ENCODE measurements at regions not wholly inside any gene's neighbourhood (a gene's known extent, or its start where the extent isn't known, plus 50 kb on each side); places are given as distances from the start of the nearest gene placed in this dataset.

- no peak for DNase-seq
- H3K27me3 Mint-ChIP-seq, result peaks cover 17% of the 10 kb centered on the region
- H3K27ac Mint-ChIP-seq, result no peak overlapping the region
- no peak overlapping the region for H3K4me3 Mint-ChIP-seq
- H3K36me3 Mint-ChIP-seq, result no peaks in the 10 kb centered on the region
- H3K9me3 Mint-ChIP-seq, result no peaks in the 10 kb centered on the region
- no peaks in the 10 kb centered on the region for H3K4me1 Mint-ChIP-seq
These were observed 661.7 kb upstream of the CITED2 start for GRCh38 chr6:140036196-140036595.

- Mint-ChIP-seq H3K4me3 (no peak overlapping the region), H3K27ac (no peak overlapping the region), H3K27me3 (peaks cover 40% of the 10 kb centered on the region), H3K4me1 (no peaks in the 10 kb centered on the region), H3K9me3 (peaks cover under 1% of the 10 kb centered on the region), H3K36me3 (no peaks in the 10 kb centered on the region)
- DNase-seq, result no peak
These were observed 657.7 kb upstream of the CITED2 start for GRCh38 chr6:140032189-140032588.

- Mint-ChIP-seq H3K9me3 (peaks cover 2% of the 10 kb centered on the region), H3K4me1 (no peaks in the 10 kb centered on the region), H3K36me3 (no peaks in the 10 kb centered on the region), H3K27ac (no peak overlapping the region), H3K4me3 (no peak overlapping the region), H3K27me3 (peaks cover 42% of the 10 kb centered on the region)
- no peak for DNase-seq
These were observed 655.1 kb upstream of the CITED2 start for GRCh38 chr6:140029551-140029950.

- H3K4me1 Mint-ChIP-seq, result no peaks in the 10 kb centered on the region
- no peak for DNase-seq
- no peaks in the 10 kb centered on the region for H3K36me3 Mint-ChIP-seq
- peaks cover 43% of the 10 kb centered on the region for H3K27me3 Mint-ChIP-seq
- peaks cover 2% of the 10 kb centered on the region for H3K9me3 Mint-ChIP-seq
- H3K4me3 Mint-ChIP-seq, result no peak overlapping the region
- no peak overlapping the region for H3K27ac Mint-ChIP-seq
These were observed 652.8 kb upstream of the CITED2 start for GRCh38 chr6:140027219-140027618.

GRCh38 chr6:140026546-140026945, 652.1 kb upstream of the CITED2 start:
- Mint-ChIP-seq H3K27me3 (peaks cover 36% of the 10 kb centered on the region), H3K27ac (no peak overlapping the region), H3K4me1 (no peaks in the 10 kb centered on the region), H3K9me3 (peaks cover 2% of the 10 kb centered on the region), H3K36me3 (no peaks in the 10 kb centered on the region), H3K4me3 (no peak overlapping the region)
- DNase-seq, result no peak

GRCh38 chr6:140025171-140025570, 650.7 kb upstream of the CITED2 start:
- Mint-ChIP-seq H3K27ac (no peak overlapping the region), H3K4me1 (no peaks in the 10 kb centered on the region), H3K4me3 (no peak overlapping the region), H3K9me3 (peaks cover 13% of the 10 kb centered on the region), H3K27me3 (peaks cover 25% of the 10 kb centered on the region), H3K36me3 (no peaks in the 10 kb centered on the region)
- DNase-seq, result no peak

- no peaks in the 10 kb centered on the region for H3K36me3 Mint-ChIP-seq
- no peaks in the 10 kb centered on the region for H3K4me1 Mint-ChIP-seq
- peaks cover 17% of the 10 kb centered on the region for H3K27me3 Mint-ChIP-seq
- no peak overlapping the region for H3K27ac Mint-ChIP-seq
- H3K9me3 Mint-ChIP-seq, result peaks cover 15% of the 10 kb centered on the region
- DNase-seq, result no peak
- H3K4me3 Mint-ChIP-seq, result no peak overlapping the region
These were observed 645.9 kb upstream of the CITED2 start for GRCh38 chr6:140020207-140020791.

- no peaks in the 10 kb centered on the region for H3K36me3 Mint-ChIP-seq
- H3K9me3 Mint-ChIP-seq, result peaks cover 15% of the 10 kb centered on the region
- no peaks in the 10 kb centered on the region for H3K4me1 Mint-ChIP-seq
- no peak overlapping the region for H3K4me3 Mint-ChIP-seq
- peaks cover 17% of the 10 kb centered on the region for H3K27me3 Mint-ChIP-seq
- no peak for DNase-seq
- H3K27ac Mint-ChIP-seq, result no peak overlapping the region
These were observed 644.1 kb upstream of the CITED2 start for GRCh38 chr6:140018588-140018987.

GRCh38 chr6:140017470-140017869, 643.0 kb upstream of the CITED2 start:
- peaks cover 17% of the 10 kb centered on the region for H3K27me3 Mint-ChIP-seq
- DNase-seq, result no peak
- H3K36me3 Mint-ChIP-seq, result no peaks in the 10 kb centered on the region
- H3K9me3 Mint-ChIP-seq, result peaks cover 15% of the 10 kb centered on the region
- H3K4me1 Mint-ChIP-seq, result no peaks in the 10 kb centered on the region
- no peak overlapping the region for H3K4me3 Mint-ChIP-seq
- H3K27ac Mint-ChIP-seq, result no peak overlapping the region

GRCh38 chr6:140012150-140012549, 637.7 kb upstream of the CITED2 start:
- no peaks in the 10 kb centered on the region for H3K9me3 Mint-ChIP-seq
- peaks cover 17% of the 10 kb centered on the region for H3K27me3 Mint-ChIP-seq
- no peak for DNase-seq
- no peaks in the 10 kb centered on the region for H3K36me3 Mint-ChIP-seq
- no peak overlapping the region for H3K27ac Mint-ChIP-seq
- no peak overlapping the region for H3K4me3 Mint-ChIP-seq
- no peaks in the 10 kb centered on the region for H3K4me1 Mint-ChIP-seq

GRCh38 chr6:140011537-140011936, 637.1 kb upstream of the CITED2 start:
- Mint-ChIP-seq H3K27me3 (peaks cover 13% of the 10 kb centered on the region), H3K27ac (no peak overlapping the region), H3K36me3 (no peaks in the 10 kb centered on the region), H3K4me3 (no peak overlapping the region), H3K4me1 (no peaks in the 10 kb centered on the region), H3K9me3 (no peaks in the 10 kb centered on the region)
- DNase-seq, result no peak

GRCh38 chr6:140009286-140009685, 634.8 kb upstream of the CITED2 start:
- DNase-seq, result no peak
- peaks cover 5% of the 10 kb centered on the region for H3K27me3 Mint-ChIP-seq

GRCh38 chr6:140007525-140007924, 633.1 kb upstream of the CITED2 start:
- Mint-ChIP-seq H3K27me3 (peaks cover 4% of the 10 kb centered on the region), H3K27ac (no peak overlapping the region), H3K4me3 (no peak overlapping the region), H3K36me3 (no peaks in the 10 kb centered on the region), H3K4me1 (no peaks in the 10 kb centered on the region), H3K9me3 (no peaks in the 10 kb centered on the region)
- no peak for DNase-seq

More at GRCh38 chr6:140009286-140009685, 634.8 kb upstream of the CITED2 start:
- H3K9me3 Mint-ChIP-seq, result no peaks in the 10 kb centered on the region
- no peak overlapping the region for H3K4me3 Mint-ChIP-seq
- H3K36me3 Mint-ChIP-seq, result no peaks in the 10 kb centered on the region
- H3K27ac Mint-ChIP-seq, result no peak overlapping the region
- H3K4me1 Mint-ChIP-seq, result no peaks in the 10 kb centered on the region

GRCh38 chr6:140003217-140003616, 628.8 kb upstream of the CITED2 start:
- no peaks in the 10 kb centered on the region for H3K36me3 Mint-ChIP-seq
- no peaks in the 10 kb centered on the region for H3K4me1 Mint-ChIP-seq
- H3K27ac Mint-ChIP-seq, result no peak overlapping the region
- H3K4me3 Mint-ChIP-seq, result no peak overlapping the region
- no peak for DNase-seq
- H3K27me3 Mint-ChIP-seq, result peaks cover 4% of the 10 kb centered on the region
- H3K9me3 Mint-ChIP-seq, result no peaks in the 10 kb centered on the region

GRCh38 chr6:140002396-140003022, 628.1 kb upstream of the CITED2 start:
- Mint-ChIP-seq H3K4me3 (no peak overlapping the region), H3K27ac (no peak overlapping the region), H3K4me1 (no peaks in the 10 kb centered on the region), H3K9me3 (no peaks in the 10 kb centered on the region), H3K27me3 (peaks cover 4% of the 10 kb centered on the region), H3K36me3 (no peaks in the 10 kb centered on the region)
- no peak for DNase-seq

GRCh38 chr6:140001821-140002341, 627.4 kb upstream of the CITED2 start:
- H3K4me1 Mint-ChIP-seq, result no peaks in the 10 kb centered on the region
- H3K27me3 Mint-ChIP-seq, result peaks cover 4% of the 10 kb centered on the region
- no peak overlapping the region for H3K27ac Mint-ChIP-seq

More at GRCh38 chr6:140001821-140002341, 627.4 kb upstream of the CITED2 start:
- no peaks in the 10 kb centered on the region for H3K36me3 Mint-ChIP-seq
- H3K4me3 Mint-ChIP-seq, result no peak overlapping the region
- H3K9me3 Mint-ChIP-seq, result no peaks in the 10 kb centered on the region
- no peak for DNase-seq
